ENCODE measurements at regions not wholly inside any gene's neighbourhood (a gene's known extent, or its start where the extent isn't known, plus 50 kb on each side); places are given as distances from the start of the nearest gene placed in this dataset.
"Not testable (repeated sequence)": the region's sequence is repeated elsewhere in the genome, so short reads cannot be mapped to it uniquely, and the experiment has no call there.

- not testable (repeated sequence) for H2AK5ac ChIP-seq (ENCODE audit: low read length, severe bottlenecking); H3K36me3 ChIP-seq (ENCODE audit: control insufficient read depth in 1 of 2, insufficient read depth in 2 of 2, low read depth in 1 of 2, low read length in 2 of 2); H3K4me3 ChIP-seq (ENCODE audit: insufficient read depth in 1 of 2, low read depth in 1 of 2, low read length in 2 of 2); H3K79me1 ChIP-seq (replicated peaks; ENCODE audit: low read length, poor library complexity, severe bottlenecking); H4K91ac ChIP-seq (ENCODE audit: low read length); H3K4me2 ChIP-seq (ENCODE audit: low read length, poor library complexity, severe bottlenecking); H3K23ac ChIP-seq (ENCODE audit: low read length in 2 of 2); H3K4me1 ChIP-seq (ENCODE audit: control insufficient read depth, insufficient read depth, low read depth, low read length); H4K8ac ChIP-seq (ENCODE audit: low read length); H2BK15ac ChIP-seq (ENCODE audit: low read depth, poor library complexity, severe bottlenecking); H3K14ac ChIP-seq (ENCODE audit: low read length in 2 of 2); H3K9ac ChIP-seq (ENCODE audit: low read length); H2BK120ac ChIP-seq (ENCODE audit: low read depth, low read length); H3K18ac ChIP-seq (ENCODE audit: low read depth in 1 of 2, low read length in 2 of 2); H3K27me3 ChIP-seq (ENCODE audit: control insufficient read depth in 1 of 2, insufficient read depth in 1 of 2, low read length in 2 of 2); H2AFZ ChIP-seq (ENCODE audit: low read depth, low read length); H2BK12ac ChIP-seq (ENCODE audit: low read length in 2 of 2); H2BK5ac ChIP-seq (ENCODE audit: low read depth, low read length, poor library complexity, severe bottlenecking); H3K4ac ChIP-seq (ENCODE audit: low read depth in 1 of 2, low read length in 2 of 2); H3K9me3 ChIP-seq (ENCODE audit: control insufficient read depth, low read length); H3K27ac ChIP-seq (ENCODE audit: low read length, poor library complexity, severe bottlenecking); DNase-seq
- WGBS = no CpG with 5 or more reads among the region's 1 CpG
These were observed 107.5 kb downstream of the FAM72B start for GRCh38 chr1:121076674-121077073.

GRCh38 chr1:121079655-121080054 is 104.5 kb downstream of the FAM72B start:
- not testable (repeated sequence) for H3K4me1 ChIP-seq (ENCODE audit: control insufficient read depth, insufficient read depth, low read depth, low read length); H3K23ac ChIP-seq (ENCODE audit: low read length in 2 of 2); H4K8ac ChIP-seq (ENCODE audit: low read length); H3K36me3 ChIP-seq (ENCODE audit: control insufficient read depth in 1 of 2, insufficient read depth in 2 of 2, low read depth in 1 of 2, low read length in 2 of 2); H3K79me1 ChIP-seq (replicated peaks; ENCODE audit: low read length, poor library complexity, severe bottlenecking); H3K4me2 ChIP-seq (ENCODE audit: low read length, poor library complexity, severe bottlenecking); H3K9ac ChIP-seq (ENCODE audit: low read length); H2BK120ac ChIP-seq (ENCODE audit: low read depth, low read length); H3K27me3 ChIP-seq (ENCODE audit: control insufficient read depth in 1 of 2, insufficient read depth in 1 of 2, low read length in 2 of 2); H2BK15ac ChIP-seq (ENCODE audit: low read depth, poor library complexity, severe bottlenecking); DNase-seq; H2BK5ac ChIP-seq (ENCODE audit: low read depth, low read length, poor library complexity, severe bottlenecking); H3K27ac ChIP-seq (ENCODE audit: low read length, poor library complexity, severe bottlenecking); H3K14ac ChIP-seq (ENCODE audit: low read length in 2 of 2); H2AK5ac ChIP-seq (ENCODE audit: low read length, severe bottlenecking); H3K4me3 ChIP-seq (ENCODE audit: insufficient read depth in 1 of 2, low read depth in 1 of 2, low read length in 2 of 2); H2BK12ac ChIP-seq (ENCODE audit: low read length in 2 of 2); H3K4ac ChIP-seq (ENCODE audit: low read depth in 1 of 2, low read length in 2 of 2); H4K91ac ChIP-seq (ENCODE audit: low read length); H3K18ac ChIP-seq (ENCODE audit: low read depth in 1 of 2, low read length in 2 of 2); H3K9me3 ChIP-seq (ENCODE audit: control insufficient read depth, low read length); H2AFZ ChIP-seq (ENCODE audit: low read depth, low read length)

GRCh38 chr1:121080197-121080903 is 103.8 kb downstream of the FAM72B start:
- H3K9ac ChIP-seq (ENCODE audit: low read length); H3K14ac ChIP-seq (ENCODE audit: low read length in 2 of 2); H3K27ac ChIP-seq (ENCODE audit: low read length, poor library complexity, severe bottlenecking); H2AFZ ChIP-seq (ENCODE audit: low read depth, low read length); H3K4me3 ChIP-seq (ENCODE audit: insufficient read depth in 1 of 2, low read depth in 1 of 2, low read length in 2 of 2); H3K4me2 ChIP-seq (ENCODE audit: low read length, poor library complexity, severe bottlenecking); H2BK120ac ChIP-seq (ENCODE audit: low read depth, low read length); H4K91ac ChIP-seq (ENCODE audit: low read length); H3K9me3 ChIP-seq (ENCODE audit: control insufficient read depth, low read length); H3K79me1 ChIP-seq (replicated peaks; ENCODE audit: low read length, poor library complexity, severe bottlenecking); H3K27me3 ChIP-seq (ENCODE audit: control insufficient read depth in 1 of 2, insufficient read depth in 1 of 2, low read length in 2 of 2); H2BK5ac ChIP-seq (ENCODE audit: low read depth, low read length, poor library complexity, severe bottlenecking); H3K23ac ChIP-seq (ENCODE audit: low read length in 2 of 2); H3K18ac ChIP-seq (ENCODE audit: low read depth in 1 of 2, low read length in 2 of 2); H2BK15ac ChIP-seq (ENCODE audit: low read depth, poor library complexity, severe bottlenecking); DNase-seq; H2BK12ac ChIP-seq (ENCODE audit: low read length in 2 of 2); H4K8ac ChIP-seq (ENCODE audit: low read length); H2AK5ac ChIP-seq (ENCODE audit: low read length, severe bottlenecking); H3K4me1 ChIP-seq (ENCODE audit: control insufficient read depth, insufficient read depth, low read depth, low read length); H3K36me3 ChIP-seq (ENCODE audit: control insufficient read depth in 1 of 2, insufficient read depth in 2 of 2, low read depth in 1 of 2, low read length in 2 of 2); H3K4ac ChIP-seq (ENCODE audit: low read depth in 1 of 2, low read length in 2 of 2): not testable (repeated sequence)
- 50% methylated on average over 3 of the region's 11 CpGs for WGBS

GRCh38 chr1:121080904-121081264 is 103.3 kb downstream of the FAM72B start:
- H3K4me2 ChIP-seq (ENCODE audit: low read length, poor library complexity, severe bottlenecking); H3K18ac ChIP-seq (ENCODE audit: low read depth in 1 of 2, low read length in 2 of 2); DNase-seq; H3K4me3 ChIP-seq (ENCODE audit: insufficient read depth in 1 of 2, low read depth in 1 of 2, low read length in 2 of 2); H4K8ac ChIP-seq (ENCODE audit: low read length); H3K27ac ChIP-seq (ENCODE audit: low read length, poor library complexity, severe bottlenecking); H2BK120ac ChIP-seq (ENCODE audit: low read depth, low read length); H3K27me3 ChIP-seq (ENCODE audit: control insufficient read depth in 1 of 2, insufficient read depth in 1 of 2, low read length in 2 of 2); H2AK5ac ChIP-seq (ENCODE audit: low read length, severe bottlenecking); H2AFZ ChIP-seq (ENCODE audit: low read depth, low read length); H2BK5ac ChIP-seq (ENCODE audit: low read depth, low read length, poor library complexity, severe bottlenecking); H3K36me3 ChIP-seq (ENCODE audit: control insufficient read depth in 1 of 2, insufficient read depth in 2 of 2, low read depth in 1 of 2, low read length in 2 of 2); H2BK12ac ChIP-seq (ENCODE audit: low read length in 2 of 2); H2BK15ac ChIP-seq (ENCODE audit: low read depth, poor library complexity, severe bottlenecking); H3K23ac ChIP-seq (ENCODE audit: low read length in 2 of 2); H4K91ac ChIP-seq (ENCODE audit: low read length); H3K9ac ChIP-seq (ENCODE audit: low read length); H3K79me1 ChIP-seq (replicated peaks; ENCODE audit: low read length, poor library complexity, severe bottlenecking); H3K9me3 ChIP-seq (ENCODE audit: control insufficient read depth, low read length); H3K4ac ChIP-seq (ENCODE audit: low read depth in 1 of 2, low read length in 2 of 2); H3K4me1 ChIP-seq (ENCODE audit: control insufficient read depth, insufficient read depth, low read depth, low read length); H3K14ac ChIP-seq (ENCODE audit: low read length in 2 of 2): not testable (repeated sequence)
- WGBS = no CpG with 5 or more reads among the region's 8 CpGs

Measured in mesenchymal stem cell (in vitro differentiated cells and primary cell).